ENCODE measurements at regions not wholly inside any gene's neighbourhood (a gene's known extent, or its start where the extent isn't known, plus 50 kb on each side); places are given as distances from the start of the nearest gene placed in this dataset.

DNA sequence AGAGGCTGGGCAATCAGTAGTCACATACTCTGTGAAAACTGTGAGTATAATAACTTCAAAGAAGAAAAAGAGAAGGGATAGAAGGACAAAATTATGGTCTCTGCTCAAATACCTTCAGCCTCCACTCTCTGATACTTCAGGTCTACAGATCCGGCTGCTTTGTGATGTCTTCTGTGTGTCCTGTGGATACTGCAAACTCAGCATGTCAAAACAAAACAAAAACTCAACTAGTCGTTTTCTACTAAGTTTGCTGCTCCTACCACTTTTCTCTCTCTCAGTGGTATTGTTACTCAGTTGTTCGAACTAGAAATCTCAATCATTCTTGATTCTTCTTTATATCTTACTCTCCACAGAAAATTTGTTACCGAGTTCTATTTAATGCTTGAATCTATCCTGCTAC is 202.4 kb upstream of the ANK2 start:
- no peak for DNase-seq
- TF ChIP-seq POLR2A (IDR thresholded peaks at IDR 0.05; ENCODE audit: low read length) (no peak), GATA1 (IDR thresholded peaks at IDR 0.05; ENCODE audit: low read depth, low read length) (no peak)

- no peak for TF ChIP-seq GATA1 (IDR thresholded peaks at IDR 0.05; ENCODE audit: low read depth, low read length)
- TF ChIP-seq POLR2A (IDR thresholded peaks at IDR 0.05; ENCODE audit: low read length), result no peak
- DNase-seq, result no peak
These were observed 201.7 kb upstream of the ANK2 start for GRCh38 chr4:112847781-112848180.

GRCh38 chr4:112848911-112849310 is 200.5 kb upstream of the ANK2 start:
- TF ChIP-seq GATA1 (IDR thresholded peaks at IDR 0.05; ENCODE audit: low read depth, low read length) (no peak), POLR2A (IDR thresholded peaks at IDR 0.05; ENCODE audit: low read length) (no peak)
- no peak for DNase-seq

DNA sequence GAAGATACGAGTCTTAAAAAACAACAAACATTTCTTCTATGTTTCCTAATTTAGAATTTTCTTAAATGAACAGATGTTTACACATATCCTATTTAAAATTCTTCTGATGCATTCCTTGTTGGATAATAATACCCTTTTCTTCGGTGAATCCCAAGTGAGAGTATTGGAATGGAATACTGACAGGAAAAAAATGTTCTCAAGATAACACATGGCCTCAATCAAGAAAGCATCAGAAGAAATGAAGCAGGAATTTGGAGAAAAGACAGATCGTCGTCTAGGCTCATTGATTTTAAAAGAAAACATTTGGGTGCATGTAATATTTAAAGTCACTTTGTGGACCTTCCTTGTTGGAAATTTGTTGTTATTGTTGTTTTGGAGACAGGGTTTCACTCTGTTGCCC is 196.9 kb upstream of the ANK2 start:
- no peak for TF ChIP-seq GATA1 (IDR thresholded peaks at IDR 0.05; ENCODE audit: low read depth, low read length)
- TF ChIP-seq POLR2A (IDR thresholded peaks at IDR 0.05; ENCODE audit: low read length), result no peak
- DNase-seq, result no peak

- DNase-seq, result no peak
- TF ChIP-seq POLR2A (IDR thresholded peaks at IDR 0.05; ENCODE audit: low read length) (no peak), GATA1 (IDR thresholded peaks at IDR 0.05; ENCODE audit: low read depth, low read length) (no peak)
These were observed 195.7 kb upstream of the ANK2 start for GRCh38 chr4:112853662-112854256.

DNA sequence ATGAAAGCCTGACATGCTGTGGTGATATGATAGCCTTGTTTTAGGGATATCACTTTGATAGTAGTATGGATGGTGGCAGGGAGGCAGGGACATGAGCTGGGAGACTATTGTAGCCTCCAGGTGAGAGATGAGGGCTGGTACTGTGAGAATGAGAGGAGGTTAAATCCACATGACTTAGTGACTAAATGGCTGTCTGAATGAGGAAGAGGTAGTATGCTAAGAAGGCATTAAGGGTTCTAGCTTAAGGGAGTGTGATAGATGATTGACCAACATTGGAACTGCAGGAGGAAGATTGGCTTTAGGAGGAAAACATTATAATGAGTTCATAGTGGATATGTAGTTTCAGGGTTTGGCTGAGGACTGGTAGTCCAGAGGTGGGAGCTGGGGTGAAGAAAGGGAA is 195.0 kb upstream of the ANK2 start:
- TF ChIP-seq GATA1 (IDR thresholded peaks at IDR 0.05; ENCODE audit: low read depth, low read length) (no peak), POLR2A (IDR thresholded peaks at IDR 0.05; ENCODE audit: low read length) (no peak)

GRCh38 chr4:112855058-112855457 is 194.4 kb upstream of the ANK2 start:
- no peak for TF ChIP-seq GATA1 (IDR thresholded peaks at IDR 0.05; ENCODE audit: low read depth, low read length)
- no peak for TF ChIP-seq POLR2A (IDR thresholded peaks at IDR 0.05; ENCODE audit: low read length)
- no peak for DNase-seq

More for the DNA sequence above, 195.0 kb upstream of the ANK2 start:
- DNase-seq, result no peak

DNA sequence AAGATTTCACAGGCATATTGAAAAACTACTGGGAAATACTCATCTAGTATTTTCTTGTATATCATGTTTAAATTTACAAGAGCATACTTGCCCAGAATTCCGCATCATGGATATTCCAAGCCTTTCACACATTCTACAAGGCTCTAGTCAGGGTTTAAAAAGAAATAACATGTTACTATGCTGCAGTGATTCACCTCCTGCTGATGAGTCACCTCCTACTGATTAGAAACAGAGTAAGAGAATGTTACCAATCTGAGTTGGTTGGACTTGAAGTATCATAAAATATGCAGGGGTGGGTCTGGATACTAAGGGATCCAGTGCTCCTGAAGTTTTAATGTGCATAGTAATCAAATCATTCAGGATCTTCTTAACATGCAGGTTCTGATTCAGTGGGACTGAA is 192.0 kb upstream of the ANK2 start:
- DNase-seq, result peak in 1 of 2 experiments; percentile 1
- TF ChIP-seq GATA1 (IDR thresholded peaks at IDR 0.05; ENCODE audit: low read depth, low read length), result no peak
- TF ChIP-seq POLR2A (IDR thresholded peaks at IDR 0.05; ENCODE audit: low read length), result no peak

DNA sequence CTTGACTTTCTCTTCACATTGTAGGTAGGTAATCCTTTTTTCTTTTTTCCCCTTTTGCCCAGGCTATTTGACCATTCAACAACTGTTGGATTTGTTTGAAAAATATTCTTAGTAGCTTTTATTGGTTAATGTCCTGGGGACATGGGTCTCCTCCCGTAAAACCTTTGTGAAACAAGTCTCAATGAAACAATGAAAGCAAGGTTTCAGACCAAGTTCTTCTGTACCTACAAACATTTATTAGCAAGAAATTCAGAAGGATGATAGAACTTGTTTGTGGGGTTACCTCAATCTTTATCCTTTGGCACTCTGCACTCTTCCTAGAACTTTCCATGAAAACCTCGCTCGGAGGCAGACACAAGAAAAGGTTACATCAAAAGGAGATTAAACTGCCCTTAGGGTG is 190.7 kb upstream of the ANK2 start:
- no peak for TF ChIP-seq GATA1 (IDR thresholded peaks at IDR 0.05; ENCODE audit: low read depth, low read length)
- no peak for TF ChIP-seq POLR2A (IDR thresholded peaks at IDR 0.05; ENCODE audit: low read length)
- no peak for DNase-seq

GRCh38 chr4:112859456-112860184 is 189.8 kb upstream of the ANK2 start:
- TF ChIP-seq POLR2A (IDR thresholded peaks at IDR 0.05; ENCODE audit: low read length), result no peak
- no peak for TF ChIP-seq GATA1 (IDR thresholded peaks at IDR 0.05; ENCODE audit: low read depth, low read length)

DNA sequence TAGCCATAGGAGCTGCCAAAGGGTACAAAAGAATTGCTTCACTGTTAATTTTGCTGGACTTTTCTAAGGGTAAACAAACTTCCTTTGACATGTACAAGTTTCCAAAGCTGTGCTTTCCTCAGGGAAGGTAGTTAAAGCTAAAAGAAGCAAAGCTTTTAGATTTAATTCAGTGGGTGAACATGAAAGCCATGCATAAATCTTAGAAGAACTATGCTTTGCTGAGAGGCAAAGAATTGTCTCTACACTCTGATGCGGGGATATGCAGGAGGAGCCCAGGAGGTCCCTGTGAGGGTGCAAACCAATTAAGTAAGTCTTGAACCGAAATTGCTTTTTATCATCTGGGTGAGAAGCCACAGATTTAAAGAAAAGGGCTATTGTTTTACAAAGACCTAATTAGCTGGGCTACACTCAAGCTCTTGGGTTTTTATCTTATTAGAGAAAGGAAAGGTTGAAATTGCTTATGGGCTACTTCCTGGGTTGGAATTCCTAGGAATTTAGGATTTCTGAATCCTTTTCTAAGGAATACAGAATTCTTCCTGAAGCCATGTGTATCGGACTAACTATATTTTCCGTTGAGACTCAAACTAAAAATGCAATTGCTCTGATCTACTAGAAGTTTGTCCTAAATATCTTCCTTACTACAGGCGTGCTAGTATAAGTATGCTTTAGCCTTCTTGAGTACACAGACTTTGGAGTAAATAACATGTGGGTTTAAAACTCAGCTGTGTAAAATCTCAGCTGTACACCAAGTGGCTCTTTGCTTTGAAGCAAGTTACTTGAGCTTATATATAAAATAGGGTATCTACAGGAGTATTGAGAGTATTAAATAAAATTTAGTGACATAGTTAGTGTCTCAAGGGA is 188.4 kb upstream of the ANK2 start:
- TF ChIP-seq GATA1 (IDR thresholded peaks at IDR 0.05; ENCODE audit: low read depth, low read length) (no peak), POLR2A (IDR thresholded peaks at IDR 0.05; ENCODE audit: low read length) (no peak)
- no peak for DNase-seq

More at GRCh38 chr4:112859456-112860184, 189.8 kb upstream of the ANK2 start:
- DNase-seq, result no peak

DNA sequence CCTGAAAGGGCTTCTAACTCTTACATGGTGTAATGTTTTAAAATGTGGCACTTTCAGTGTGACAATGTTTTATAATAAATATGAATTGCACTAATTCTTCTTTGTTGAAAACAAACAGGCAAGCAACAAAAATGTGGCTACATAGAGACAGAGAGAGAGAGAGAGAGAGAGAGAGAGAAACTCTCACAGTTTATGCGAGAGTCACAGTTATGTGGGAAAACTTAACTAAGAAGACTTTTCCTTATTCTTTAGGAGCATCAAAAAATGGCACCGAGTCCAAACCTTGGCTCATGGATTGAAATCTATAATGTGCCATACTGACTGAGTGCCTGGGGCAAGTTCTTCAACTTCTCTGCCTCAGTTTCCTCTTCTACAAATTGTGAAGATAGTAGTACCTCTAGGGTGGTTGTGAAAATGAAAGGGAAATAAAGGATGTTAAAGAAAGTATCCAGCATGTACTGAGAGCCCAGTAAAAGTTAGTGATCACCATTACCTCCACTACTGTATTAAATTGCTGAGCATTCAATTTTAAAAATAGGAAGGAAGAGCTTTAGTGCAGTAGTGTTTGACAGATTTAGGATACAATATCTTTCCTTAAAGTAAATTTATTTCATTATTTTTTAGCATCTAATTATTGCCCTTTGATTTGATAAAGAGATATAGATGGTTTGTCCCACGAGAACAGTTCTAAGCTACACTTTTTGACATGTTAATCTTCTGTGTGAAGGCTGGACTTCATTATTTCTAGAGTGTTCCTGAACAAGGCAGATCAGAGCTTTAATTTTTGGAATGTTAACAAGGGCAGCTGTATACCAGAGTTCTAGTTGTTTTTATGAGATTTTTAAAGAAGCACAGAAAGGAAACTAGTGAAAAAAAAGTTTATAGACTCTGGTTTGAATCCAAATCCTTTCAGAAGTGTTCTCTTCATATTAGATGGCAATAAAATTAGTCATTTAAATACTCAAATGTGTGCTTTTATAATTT is 187.5 kb upstream of the ANK2 start:
- TF ChIP-seq GATA1 (IDR thresholded peaks at IDR 0.05; ENCODE audit: low read depth, low read length), result no peak
- no peak for TF ChIP-seq POLR2A (IDR thresholded peaks at IDR 0.05; ENCODE audit: low read length)
- DNase-seq, result no peak

- no peak for DNase-seq
- no peak for TF ChIP-seq POLR2A (IDR thresholded peaks at IDR 0.05; ENCODE audit: low read length)
- TF ChIP-seq GATA1 (IDR thresholded peaks at IDR 0.05; ENCODE audit: low read depth, low read length), result no peak
These were observed 184.0 kb upstream of the ANK2 start for GRCh38 chr4:112865443-112865842.
